ENCODE measurements at regions not wholly inside any gene's neighbourhood (a gene's known extent, or its start where the extent isn't known, plus 50 kb on each side); places are given as distances from the start of the nearest gene placed in this dataset.

DNA sequence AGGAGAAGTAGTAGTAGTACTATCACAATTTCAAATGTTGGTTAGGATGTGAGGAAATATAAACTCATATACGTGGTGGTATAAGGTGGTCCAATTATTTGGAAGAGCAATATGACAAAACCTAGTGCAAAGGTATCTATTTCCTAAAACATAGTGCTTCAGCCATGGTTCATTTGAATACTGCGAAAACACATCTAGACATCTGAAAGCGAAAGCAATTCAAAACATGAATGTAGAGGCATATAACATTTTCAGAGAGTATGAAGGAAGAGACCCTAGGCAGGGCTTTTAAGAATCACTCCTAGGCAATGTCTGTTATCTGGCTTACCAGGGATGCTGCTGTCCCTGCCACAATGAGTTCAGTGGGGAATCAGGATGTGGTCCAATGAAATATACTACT lies 1085.8 kb downstream of the TDRD15 start:
- H3K4me1 ChIP-seq (ENCODE audit: insufficient read depth, low read length): no peaks in the 10 kb centered on the region
- no peak for DNase-seq
- no peak overlapping the region for H3K4me2 ChIP-seq (ENCODE audit: insufficient read depth, low read length)
- no peaks in the 10 kb centered on the region for H3K9me3 ChIP-seq (ENCODE audit: insufficient read depth, low read length, severe bottlenecking)
- no peak overlapping the region for H3K9ac ChIP-seq (ENCODE audit: low read depth, low read length)
- H4K20me1 ChIP-seq (ENCODE audit: insufficient read depth, low read length): no peaks in the 10 kb centered on the region
- no peak overlapping the region for H2AFZ ChIP-seq (ENCODE audit: low read depth, low read length)
- H3K4me3 ChIP-seq (ENCODE audit: low read depth in 1 of 2, low read length in 2 of 2): no peak overlapping the region
- H3K79me2 ChIP-seq (ENCODE audit: insufficient read depth, low read length): no peaks in the 10 kb centered on the region
- H3K36me3 ChIP-seq (ENCODE audit: insufficient read depth, low read length): no peaks in the 10 kb centered on the region
- no peak overlapping the region for H3K27ac ChIP-seq (ENCODE audit: low read length)
- H3K27me3 ChIP-seq (ENCODE audit: insufficient read depth, low read length, poor library complexity): no peaks in the 10 kb centered on the region
- ATAC-seq (ENCODE audit: insufficient read depth, low read depth): no peak
- TF ChIP-seq, protein P1, sequence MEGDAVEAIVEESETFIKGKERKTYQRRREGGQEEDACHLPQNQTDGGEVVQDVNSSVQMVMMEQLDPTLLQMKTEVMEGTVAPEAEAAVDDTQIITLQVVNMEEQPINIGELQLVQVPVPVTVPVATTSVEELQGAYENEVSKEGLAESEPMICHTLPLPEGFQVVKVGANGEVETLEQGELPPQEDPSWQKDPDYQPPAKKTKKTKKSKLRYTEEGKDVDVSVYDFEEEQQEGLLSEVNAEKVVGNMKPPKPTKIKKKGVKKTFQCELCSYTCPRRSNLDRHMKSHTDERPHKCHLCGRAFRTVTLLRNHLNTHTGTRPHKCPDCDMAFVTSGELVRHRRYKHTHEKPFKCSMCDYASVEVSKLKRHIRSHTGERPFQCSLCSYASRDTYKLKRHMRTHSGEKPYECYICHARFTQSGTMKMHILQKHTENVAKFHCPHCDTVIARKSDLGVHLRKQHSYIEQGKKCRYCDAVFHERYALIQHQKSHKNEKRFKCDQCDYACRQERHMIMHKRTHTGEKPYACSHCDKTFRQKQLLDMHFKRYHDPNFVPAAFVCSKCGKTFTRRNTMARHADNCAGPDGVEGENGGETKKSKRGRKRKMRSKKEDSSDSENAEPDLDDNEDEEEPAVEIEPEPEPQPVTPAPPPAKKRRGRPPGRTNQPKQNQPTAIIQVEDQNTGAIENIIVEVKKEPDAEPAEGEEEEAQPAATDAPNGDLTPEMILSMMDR (IDR thresholded peaks at IDR 0.05; ENCODE audit: borderline replicate concordance, extremely low read depth, low read length, poor library complexity, severe bottlenecking): no peak
- TF ChIP-seq EZH2 (IDR thresholded peaks at IDR 0.05; ENCODE audit: borderline replicate concordance, low read depth, low read length, severe bottlenecking): no peak

DNA sequence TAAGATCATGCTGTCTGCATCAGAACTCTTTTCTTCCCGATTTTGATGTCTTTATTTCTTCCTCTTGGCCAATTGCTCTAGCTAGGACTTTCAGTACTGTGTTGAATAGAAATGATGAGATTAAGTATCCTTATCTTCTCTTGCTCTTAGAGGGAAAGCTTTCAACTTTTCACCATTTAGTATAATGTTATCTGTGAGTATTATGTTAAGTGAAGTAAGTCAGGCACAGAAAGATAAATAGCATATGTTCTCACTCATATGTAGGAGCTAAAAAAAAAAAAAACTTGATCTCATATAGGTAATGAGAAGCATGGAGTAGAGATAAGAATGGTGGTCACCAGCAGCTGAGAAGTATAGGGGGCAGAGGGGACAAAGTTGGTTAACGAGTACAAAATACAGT lies 1089.5 kb downstream of the TDRD15 start:
- DNase-seq (no peak), ATAC-seq (ENCODE audit: insufficient read depth, low read depth) (no peak)
- Histone ChIP-seq H3K27me3 (ENCODE audit: insufficient read depth, low read length, poor library complexity) (no peaks in the 10 kb centered on the region), H2AFZ (ENCODE audit: low read depth, low read length) (no peak overlapping the region), H3K36me3 (ENCODE audit: insufficient read depth, low read length) (no peaks in the 10 kb centered on the region), H3K9me3 (ENCODE audit: insufficient read depth, low read length, severe bottlenecking) (no peaks in the 10 kb centered on the region), H4K20me1 (ENCODE audit: insufficient read depth, low read length) (no peaks in the 10 kb centered on the region), H3K4me2 (ENCODE audit: insufficient read depth, low read length) (no peak overlapping the region), H3K9ac (ENCODE audit: low read depth, low read length) (no peak overlapping the region), H3K27ac (ENCODE audit: low read length) (no peak overlapping the region), H3K79me2 (ENCODE audit: insufficient read depth, low read length) (no peaks in the 10 kb centered on the region), H3K4me3 (ENCODE audit: low read depth in 1 of 2, low read length in 2 of 2) (no peak overlapping the region), H3K4me1 (ENCODE audit: insufficient read depth, low read length) (no peaks in the 10 kb centered on the region)
- TF ChIP-seq, protein P1 (IDR thresholded peaks at IDR 0.05; ENCODE audit: borderline replicate concordance, extremely low read depth, low read length, poor library complexity, severe bottlenecking): no peak
- TF ChIP-seq EZH2 (IDR thresholded peaks at IDR 0.05; ENCODE audit: borderline replicate concordance, low read depth, low read length, severe bottlenecking): no peak

DNA sequence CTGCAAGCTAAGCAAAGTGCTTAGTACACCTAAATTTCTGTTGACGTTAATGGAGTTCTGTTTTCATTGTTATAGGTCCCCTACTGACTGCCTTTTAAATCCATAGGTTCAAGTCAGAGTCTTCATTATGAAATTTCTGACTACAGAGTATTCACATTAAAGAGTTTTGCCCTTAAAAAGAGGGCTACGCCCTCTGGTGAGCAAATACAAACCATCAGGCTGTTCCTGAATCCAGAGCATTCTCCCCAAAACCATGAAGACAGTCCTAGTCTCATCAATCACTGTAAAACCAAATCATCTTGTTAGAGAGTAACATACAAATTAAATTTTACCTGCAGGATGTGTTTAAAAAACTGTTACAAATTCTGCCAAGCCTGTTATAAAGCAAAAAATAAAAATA lies 1091.7 kb downstream of the TDRD15 start:
- TF ChIP-seq, protein P1 (IDR thresholded peaks at IDR 0.05; ENCODE audit: borderline replicate concordance, extremely low read depth, low read length, poor library complexity, severe bottlenecking): no peak
- Histone ChIP-seq H3K4me2 (ENCODE audit: insufficient read depth, low read length) (no peak overlapping the region), H3K4me3 (ENCODE audit: low read depth in 1 of 2, low read length in 2 of 2) (no peak overlapping the region), H3K27ac (ENCODE audit: low read length) (no peak overlapping the region), H3K36me3 (ENCODE audit: insufficient read depth, low read length) (no peaks in the 10 kb centered on the region), H3K9me3 (ENCODE audit: insufficient read depth, low read length, severe bottlenecking) (no peaks in the 10 kb centered on the region), H3K27me3 (ENCODE audit: insufficient read depth, low read length, poor library complexity) (no peaks in the 10 kb centered on the region), H3K79me2 (ENCODE audit: insufficient read depth, low read length) (no peaks in the 10 kb centered on the region), H3K9ac (ENCODE audit: low read depth, low read length) (no peak overlapping the region), H3K4me1 (ENCODE audit: insufficient read depth, low read length) (no peaks in the 10 kb centered on the region), H2AFZ (ENCODE audit: low read depth, low read length) (no peak overlapping the region), H4K20me1 (ENCODE audit: insufficient read depth, low read length) (no peaks in the 10 kb centered on the region)
- DNase-seq: no peak
- no peak for ATAC-seq (ENCODE audit: insufficient read depth, low read depth)

GRCh38 chr2:22217881-22218280 lies 1094.1 kb downstream of the TDRD15 start:
- Histone ChIP-seq H3K9me3 (ENCODE audit: insufficient read depth, low read length, severe bottlenecking) (no peaks in the 10 kb centered on the region), H3K4me1 (ENCODE audit: insufficient read depth, low read length) (no peaks in the 10 kb centered on the region), H3K27ac (ENCODE audit: low read length) (no peak overlapping the region), H2AFZ (ENCODE audit: low read depth, low read length) (no peak overlapping the region), H3K4me3 (ENCODE audit: low read depth in 1 of 2, low read length in 2 of 2) (no peak overlapping the region), H3K27me3 (ENCODE audit: insufficient read depth, low read length, poor library complexity) (no peaks in the 10 kb centered on the region), H3K36me3 (ENCODE audit: insufficient read depth, low read length) (no peaks in the 10 kb centered on the region), H3K4me2 (ENCODE audit: insufficient read depth, low read length) (no peak overlapping the region), H4K20me1 (ENCODE audit: insufficient read depth, low read length) (no peaks in the 10 kb centered on the region), H3K9ac (ENCODE audit: low read depth, low read length) (no peak overlapping the region), H3K79me2 (ENCODE audit: insufficient read depth, low read length) (no peaks in the 10 kb centered on the region)
- TF ChIP-seq, protein P1 (IDR thresholded peaks at IDR 0.05; ENCODE audit: borderline replicate concordance, extremely low read depth, low read length, poor library complexity, severe bottlenecking): no peak
- no peak for TF ChIP-seq EZH2 (IDR thresholded peaks at IDR 0.05; ENCODE audit: borderline replicate concordance, low read depth, low read length, severe bottlenecking)
- no peak for DNase-seq
- ATAC-seq (ENCODE audit: insufficient read depth, low read depth): no peak

All from DND-41 (cell line).